Fibroblast of mammary gland (primary cell): ENCODE measurements at regions not wholly inside any gene's neighbourhood (a gene's known extent, or its start where the extent isn't known, plus 50 kb on each side); places are given as distances from the start of the nearest gene placed in this dataset.

Source experiments
- DNase-seq: peaks from one replicate; pipeline ENCODE4 v3.0.0-alpha.2; 2010; ENCODE audit warnings: low read depth
- H3K4me3 ChIP-seq: 2 replicates; pipeline ENCODE4 v1.5.1; 2011; ENCODE audit warnings: low read depth, mild to moderate bottlenecking, low read length, moderate library complexity; ENCODE audit not compliant: control insufficient read depth
- TF ChIP-seq, protein P1 (sequence below): conservative IDR thresholded peaks from 2 replicates; pipeline ENCODE4 v1.5.1; 2011; ENCODE audit warnings: low read depth, low read length, inconsistent platforms; ENCODE audit not compliant: control insufficient read depth, insufficient read depth

DNA sequence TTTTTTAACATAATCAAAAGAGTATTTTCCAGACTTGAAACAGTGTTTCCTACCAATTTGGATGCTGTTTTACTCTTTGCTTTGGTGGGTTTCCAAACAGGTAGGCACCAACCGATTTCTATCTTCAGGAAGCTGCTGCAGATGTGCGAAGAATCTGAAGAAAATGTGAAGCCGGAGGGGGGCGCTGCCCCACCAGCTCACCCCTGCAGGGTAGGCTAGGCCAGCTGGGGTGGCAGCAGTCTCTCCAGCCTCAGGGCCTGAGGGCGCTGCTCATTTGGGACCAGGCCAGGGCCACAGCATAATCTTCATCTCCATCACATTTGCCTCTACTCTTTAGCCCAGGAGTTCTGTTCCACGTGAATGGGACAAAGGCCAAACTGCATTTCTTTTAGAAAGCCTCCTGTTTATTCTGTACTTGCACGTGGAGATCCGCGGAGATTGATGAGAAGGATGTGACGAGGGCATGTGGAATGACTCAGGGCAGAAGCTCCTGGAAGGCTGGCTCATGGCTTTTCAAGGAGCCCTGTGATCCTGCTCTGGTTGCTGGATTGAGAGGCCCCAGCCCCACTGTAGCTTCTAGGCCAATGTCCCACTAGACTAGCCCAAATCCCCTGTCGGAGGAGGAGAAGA is 84.2 kb upstream of the FAM136A start:
- H3K4me3 ChIP-seq = no peak overlapping the region
- peak; percentile 8 for DNase-seq
- TF ChIP-seq, protein P1, sequence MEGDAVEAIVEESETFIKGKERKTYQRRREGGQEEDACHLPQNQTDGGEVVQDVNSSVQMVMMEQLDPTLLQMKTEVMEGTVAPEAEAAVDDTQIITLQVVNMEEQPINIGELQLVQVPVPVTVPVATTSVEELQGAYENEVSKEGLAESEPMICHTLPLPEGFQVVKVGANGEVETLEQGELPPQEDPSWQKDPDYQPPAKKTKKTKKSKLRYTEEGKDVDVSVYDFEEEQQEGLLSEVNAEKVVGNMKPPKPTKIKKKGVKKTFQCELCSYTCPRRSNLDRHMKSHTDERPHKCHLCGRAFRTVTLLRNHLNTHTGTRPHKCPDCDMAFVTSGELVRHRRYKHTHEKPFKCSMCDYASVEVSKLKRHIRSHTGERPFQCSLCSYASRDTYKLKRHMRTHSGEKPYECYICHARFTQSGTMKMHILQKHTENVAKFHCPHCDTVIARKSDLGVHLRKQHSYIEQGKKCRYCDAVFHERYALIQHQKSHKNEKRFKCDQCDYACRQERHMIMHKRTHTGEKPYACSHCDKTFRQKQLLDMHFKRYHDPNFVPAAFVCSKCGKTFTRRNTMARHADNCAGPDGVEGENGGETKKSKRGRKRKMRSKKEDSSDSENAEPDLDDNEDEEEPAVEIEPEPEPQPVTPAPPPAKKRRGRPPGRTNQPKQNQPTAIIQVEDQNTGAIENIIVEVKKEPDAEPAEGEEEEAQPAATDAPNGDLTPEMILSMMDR = no peak

- TF ChIP-seq, protein P1 = no peak
- no peak overlapping the region for H3K4me3 ChIP-seq
- DNase-seq = no peak
These were observed 83.3 kb upstream of the FAM136A start for GRCh38 chr2:70385204-70385603.

GRCh38 chr2:70381821-70382220 is 80.0 kb upstream of the FAM136A start:
- no peak overlapping the region for H3K4me3 ChIP-seq
- no peak for DNase-seq
- TF ChIP-seq, protein P1 = no peak

DNA sequence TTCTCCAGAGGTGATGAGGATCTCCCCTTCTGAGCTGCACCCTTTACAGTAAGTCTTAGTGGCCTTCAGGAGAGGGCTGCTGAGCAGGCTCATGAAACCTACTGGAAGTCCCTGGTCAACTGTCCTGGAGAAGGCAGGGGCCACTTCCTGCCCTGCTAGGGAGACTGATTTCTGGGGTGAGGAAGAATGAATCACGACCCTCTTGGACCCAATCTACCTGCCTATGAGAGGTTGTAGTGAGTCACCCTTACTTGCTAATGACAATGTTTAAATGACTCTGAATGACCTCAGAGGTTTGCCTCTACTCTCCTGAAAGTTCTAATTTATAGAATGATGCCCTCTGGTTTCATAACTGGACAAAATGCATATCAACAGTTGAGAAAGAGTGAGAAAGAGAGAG is 79.4 kb upstream of the FAM136A start:
- no peak overlapping the region for H3K4me3 ChIP-seq
- TF ChIP-seq, protein P1 = no peak
- no peak for DNase-seq

DNA sequence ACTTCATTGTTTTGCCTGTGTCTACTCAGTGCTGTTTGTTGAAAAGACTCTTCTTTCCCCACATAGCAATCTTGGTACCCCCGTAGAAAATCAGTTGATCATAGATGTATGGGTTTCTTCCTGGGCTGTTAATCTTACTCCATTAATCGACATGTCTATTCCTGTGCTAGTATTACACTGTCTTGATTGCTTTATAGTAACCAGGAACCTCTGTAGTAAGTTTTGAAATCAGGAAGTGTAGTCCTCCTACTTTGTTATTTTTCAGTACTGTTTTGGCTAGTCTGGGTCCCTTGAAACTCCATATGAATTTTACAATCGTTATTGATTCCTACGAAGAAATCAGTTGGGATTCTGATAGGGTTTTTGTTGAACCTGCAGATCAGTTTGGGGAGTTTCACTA is 78.8 kb upstream of the FAM136A start:
- no peak for DNase-seq
- TF ChIP-seq, protein P1 = no peak
- H3K4me3 ChIP-seq = no peak overlapping the region

DNA sequence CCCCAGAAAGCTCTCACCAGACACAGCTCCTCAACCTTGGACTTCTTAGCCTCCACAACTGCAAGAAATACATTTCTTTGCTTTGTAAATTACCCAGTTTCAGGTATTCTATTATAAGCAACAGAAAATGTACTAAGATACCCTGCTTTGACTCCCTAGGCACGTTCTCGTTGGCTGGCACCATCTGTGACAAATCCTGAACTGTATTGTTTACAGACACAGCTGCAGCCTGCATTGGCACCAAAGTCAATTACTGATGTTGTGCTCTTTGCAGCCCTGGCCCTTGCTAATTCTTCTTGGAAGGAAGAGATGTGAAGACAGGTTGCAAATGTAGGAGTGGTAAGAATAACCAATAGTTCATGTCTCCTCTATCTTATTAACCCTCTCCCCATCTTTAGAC is 72.7 kb upstream of the FAM136A start:
- no peak overlapping the region for H3K4me3 ChIP-seq
- TF ChIP-seq, protein P1 = no peak
- no peak for DNase-seq

DNA sequence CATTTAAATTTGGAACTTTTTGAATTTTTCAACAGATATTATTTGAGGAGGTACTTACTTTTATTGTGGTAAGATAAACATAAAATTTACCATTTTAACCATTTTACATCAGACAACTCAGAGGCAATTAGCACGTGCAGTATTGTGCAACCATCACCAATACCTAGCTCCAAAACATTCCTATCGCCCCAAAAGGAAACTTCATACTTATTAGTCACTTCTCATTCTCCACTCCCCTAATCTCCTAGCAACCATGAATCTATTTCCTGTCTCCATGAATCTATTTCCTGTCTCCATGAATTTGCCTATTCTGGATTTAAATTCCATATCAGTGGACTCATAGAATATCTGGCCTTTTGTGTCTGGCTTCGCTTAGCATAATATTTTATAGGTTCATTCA is 69.9 kb upstream of the FAM136A start:
- peak; percentile 67 for DNase-seq
- no peak overlapping the region for H3K4me3 ChIP-seq
- TF ChIP-seq, protein P1 = no peak
